B cell (primary cell): ENCODE measurements at regions not wholly inside any gene's neighbourhood (a gene's known extent, or its start where the extent isn't known, plus 50 kb on each side); places are given as distances from the start of the nearest gene placed in this dataset.

Source experiments
- ATAC-seq: fragments of 200-7000 bp; cut with Tn5 transposase; one replicate; pipeline ENCODE4 v1.10.0; 2021; ENCODE audit warnings: low read depth, mild to moderate bottlenecking, moderate number of reproducible peaks, moderate library complexity
- CTCF ChIA-PET: fragments of 350-600 bp; sonication (Branson Sonifier 250); formaldehyde crosslinking; loops from one replicate; lab custom pipeline; 2021; ENCODE audit warnings: antibody characterized with exemption, inconsistent platforms; lab: Charles Lee
- POLR2A ChIA-PET: fragments of 350-600 bp; sonication (Branson Sonifier 250); formaldehyde crosslinking; loops from one replicate; lab custom pipeline; 2021; ENCODE audit warnings: antibody characterized with exemption; lab: Charles Lee
- DNase-seq: peaks from one replicate; pipeline ENCODE4 v3.0.0; 2013
- H2AFZ ChIP-seq: 2 replicates; pipeline ENCODE4 v1.6.1; 2012; ENCODE audit warnings: mild to moderate bottlenecking, low read depth, low read length; ENCODE audit not compliant: insufficient read depth, poor library complexity, severe bottlenecking
- H3K27ac ChIP-seq, 2 donors: 1 replicate in 1 of 2; 2 replicates in 1 of 2; pipeline ENCODE4 v1.5.1; 2012 to 2013; ENCODE audit warnings: low read length in 2 of 2, mild to moderate bottlenecking in 2 of 2, moderate library complexity in 1 of 2
- H3K27me3 ChIP-seq, 4 experiments: fragments of 200-600 bp in 1 of 4; sonication (generic) in 1 of 4; replicated peaks in 1 of 4; 1 replicate in 2 of 4; 2 replicates in 2 of 4; pipeline versions ENCODE4 v1.6.1 to v1.7.0; 2013 to 2016; ENCODE audit warnings: low read length in 3 of 4, mild to moderate bottlenecking in 2 of 4, mixed read lengths in 1 of 4, moderate library complexity in 1 of 4; ENCODE audit not compliant: insufficient read depth in 4 of 4, control insufficient read depth in 3 of 4; ENCODE audit errors: control extremely low read depth in 1 of 4
- H3K36me3 ChIP-seq, 2 experiments: replicated peaks in 1 of 2; 1 replicate in 1 of 2; 2 replicates in 1 of 2; pipeline versions ENCODE4 v1.6.1 to v1.7.1; 2013; ENCODE audit warnings: low read length in 1 of 2; ENCODE audit not compliant: insufficient read depth in 2 of 2, control insufficient read depth in 1 of 2; ENCODE audit errors: control extremely low read depth in 1 of 2, extremely low read depth in 1 of 2
- H3K4me1 ChIP-seq, 2 donors: fragments of 200-600 bp in 1 of 2; sonication (generic) in 1 of 2; 1 replicate in 1 of 2; 2 replicates in 1 of 2; pipeline versions ENCODE4 v1.5.1 to v1.6.1; 2013 to 2017; ENCODE audit warnings: low read length in 2 of 2; ENCODE audit not compliant: control insufficient read depth in 2 of 2, insufficient read depth in 2 of 2
- H3K4me2 ChIP-seq: replicated peaks from 2 replicates; pipeline ENCODE3; 2012; ENCODE audit warnings: mild to moderate bottlenecking, low read depth, low read length; ENCODE audit not compliant: poor library complexity, severe bottlenecking
- H3K4me3 ChIP-seq, 5 experiments: fragments of 200-600 bp in 1 of 5; sonication (generic) in 1 of 5; 1 replicate in 3 of 5; 2 replicates in 2 of 5; pipeline versions ENCODE4 v1.5.1 to v1.7.0; 2011 to 2016; ENCODE audit warnings: low read length in 4 of 5, mild to moderate bottlenecking in 4 of 5, low read depth in 2 of 5, control low read depth in 1 of 5, moderate library complexity in 1 of 5; ENCODE audit not compliant: insufficient read depth in 1 of 5; ENCODE audit errors: control extremely low read depth in 1 of 5, extremely low read depth in 1 of 5
- H3K79me2 ChIP-seq: fragments of 200-600 bp; sonication (generic); one replicate; pipeline ENCODE4 v1.6.0; 2016; ENCODE audit warnings: low read length; ENCODE audit not compliant: control insufficient read depth, insufficient read depth
- H3K9ac ChIP-seq: fragments of 200-600 bp; sonication (generic); 2 replicates; pipeline ENCODE4 v1.6.1; 2017; ENCODE audit warnings: mild to moderate bottlenecking, low read length, moderate library complexity
- H3K9me3 ChIP-seq, 3 donors: one replicate each; pipeline versions ENCODE4 v1.6.1 to v1.7.1; 2013; ENCODE audit warnings: low read length in 2 of 3; ENCODE audit not compliant: control insufficient read depth in 2 of 3, insufficient read depth in 1 of 3; ENCODE audit errors: control extremely low read depth in 1 of 3
- H4K20me1 ChIP-seq: 2 replicates; pipeline ENCODE4 v1.6.0; 2012; ENCODE audit warnings: mild to moderate bottlenecking, low read length; ENCODE audit not compliant: insufficient read depth, control insufficient read depth, poor library complexity, severe bottlenecking
- H3K27ac Mint-ChIP-seq: one replicate; pipeline ENCODE4 v1.8.0; 2021; ENCODE audit warnings: mixed read lengths
- H3K27me3 Mint-ChIP-seq: one replicate; pipeline ENCODE4 v1.8.0; 2021; ENCODE audit warnings: mixed read lengths
- H3K4me1 Mint-ChIP-seq: one replicate; pipeline ENCODE4 v1.8.0; 2021; ENCODE audit warnings: mixed read lengths
- H3K4me3 Mint-ChIP-seq: one replicate; pipeline ENCODE4 v1.8.0; 2021; ENCODE audit warnings: mixed read lengths
- H3K9me3 Mint-ChIP-seq: one replicate; pipeline ENCODE4 v1.8.0; 2022; ENCODE audit warnings: mixed read lengths; ENCODE audit not compliant: insufficient read depth
- EZH2 ChIP-seq: IDR thresholded peaks from 2 replicates; pipeline ENCODE4 v1.6.1; 2012; ENCODE audit warnings: borderline replicate concordance, low read depth, mild to moderate bottlenecking, moderate library complexity, low read length; ENCODE audit not compliant: insufficient read depth, poor library complexity, severe bottlenecking
- WGBS: methylation state at CpG from one replicate; pipeline ENCODE4 v1.1.5; 2013; ENCODE audit warnings: missing lambda C conversion rate; ENCODE audit not compliant: insufficient coverage; 5-methylcytosine and 5-hydroxymethylcytosine counted together
- intact Hi-C: fragments of 100-400 bp; cut with micrococcal nuclease; formaldehyde crosslinking; loops from one replicate; pipeline ENCODE4 v1.10.0; 2022
- TF ChIP-seq, protein P1 (sequence below): fragments of 200-600 bp; IDR thresholded peaks from one replicate; pipeline ENCODE4 v1.8.0; 2022; ENCODE audit warnings: antibody characterized with exemption, mild to moderate bottlenecking

DNA sequence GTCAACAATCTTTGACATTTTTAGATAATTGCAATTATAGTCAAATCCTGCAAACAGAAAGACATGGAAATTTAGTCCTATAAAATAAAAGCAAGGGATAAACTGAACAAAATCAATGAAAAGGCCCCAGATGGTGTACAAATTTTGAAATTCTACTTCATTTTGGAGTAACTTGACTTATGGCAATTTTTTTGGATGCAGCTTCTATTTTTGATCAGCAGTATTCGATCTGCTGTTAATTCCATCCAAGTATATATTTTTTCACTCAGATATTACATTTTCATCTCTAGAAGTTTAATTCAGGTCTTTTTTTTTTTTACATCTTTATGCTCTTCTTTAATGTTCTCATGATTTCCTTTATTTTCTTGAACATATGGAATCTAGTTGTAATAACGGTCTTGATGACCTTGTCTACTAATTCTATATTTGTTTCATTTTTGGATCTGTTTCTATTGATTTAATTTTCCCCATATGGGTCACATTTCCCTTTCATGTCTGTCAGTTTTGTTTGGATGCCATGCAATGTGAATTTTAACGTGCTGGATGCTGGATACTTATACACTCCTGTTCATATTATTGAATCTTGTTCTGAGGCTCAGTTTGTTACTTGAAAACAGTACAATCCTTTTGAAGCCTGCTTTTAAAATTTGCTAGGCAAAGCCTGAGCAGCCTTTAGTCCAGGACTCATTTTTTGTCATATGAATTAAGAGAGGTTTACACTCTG is 164.3 kb upstream of the FAM3C start:
- no peak overlapping the region for H3K4me3 Mint-ChIP-seq
- peaks cover 7% of the 10 kb centered on the region for H3K27me3 Mint-ChIP-seq
- no peaks in the 10 kb centered on the region for H3K9me3 ChIP-seq
- TF ChIP-seq, protein P1, sequence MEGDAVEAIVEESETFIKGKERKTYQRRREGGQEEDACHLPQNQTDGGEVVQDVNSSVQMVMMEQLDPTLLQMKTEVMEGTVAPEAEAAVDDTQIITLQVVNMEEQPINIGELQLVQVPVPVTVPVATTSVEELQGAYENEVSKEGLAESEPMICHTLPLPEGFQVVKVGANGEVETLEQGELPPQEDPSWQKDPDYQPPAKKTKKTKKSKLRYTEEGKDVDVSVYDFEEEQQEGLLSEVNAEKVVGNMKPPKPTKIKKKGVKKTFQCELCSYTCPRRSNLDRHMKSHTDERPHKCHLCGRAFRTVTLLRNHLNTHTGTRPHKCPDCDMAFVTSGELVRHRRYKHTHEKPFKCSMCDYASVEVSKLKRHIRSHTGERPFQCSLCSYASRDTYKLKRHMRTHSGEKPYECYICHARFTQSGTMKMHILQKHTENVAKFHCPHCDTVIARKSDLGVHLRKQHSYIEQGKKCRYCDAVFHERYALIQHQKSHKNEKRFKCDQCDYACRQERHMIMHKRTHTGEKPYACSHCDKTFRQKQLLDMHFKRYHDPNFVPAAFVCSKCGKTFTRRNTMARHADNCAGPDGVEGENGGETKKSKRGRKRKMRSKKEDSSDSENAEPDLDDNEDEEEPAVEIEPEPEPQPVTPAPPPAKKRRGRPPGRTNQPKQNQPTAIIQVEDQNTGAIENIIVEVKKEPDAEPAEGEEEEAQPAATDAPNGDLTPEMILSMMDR = no peak
- TF ChIP-seq EZH2 = no peak
- WGBS = no CpG with 5 or more reads among the region's 3 CpGs
- no peaks in the 10 kb centered on the region for H3K79me2 ChIP-seq
- intact Hi-C loops = no loop called here
- H3K4me3 ChIP-seq = no peak overlapping the region
- H3K36me3 ChIP-seq = no peaks in the 10 kb centered on the region
- DNase-seq (no peak), ATAC-seq (no peak)
- ChIA-PET CTCF (no interaction called here), POLR2A (no interaction called here)
- H3K27ac Mint-ChIP-seq = no peak overlapping the region
- no peaks in the 10 kb centered on the region for H3K4me1 Mint-ChIP-seq
- H3K27ac ChIP-seq = no peak overlapping the region
- H2AFZ ChIP-seq = no peak overlapping the region
- no peaks in the 10 kb centered on the region for H3K9me3 Mint-ChIP-seq
- H4K20me1 ChIP-seq = no peaks in the 10 kb centered on the region
- no peaks in the 10 kb centered on the region for H3K27me3 ChIP-seq
- H3K4me1 ChIP-seq = no peaks in the 10 kb centered on the region
- no peak overlapping the region for H3K4me2 ChIP-seq
- H3K9ac ChIP-seq = no peak overlapping the region

- no peak overlapping the region for H3K4me3 Mint-ChIP-seq
- Histone ChIP-seq H3K9ac (no peak overlapping the region), H3K4me3 (no peak overlapping the region), H3K79me2 (no peaks in the 10 kb centered on the region), H3K9me3 (no peaks in the 10 kb centered on the region), H2AFZ (no peak overlapping the region), H3K36me3 (no peaks in the 10 kb centered on the region), H4K20me1 (no peaks in the 10 kb centered on the region), H3K4me2 (no peak overlapping the region), H3K4me1 (no peaks in the 10 kb centered on the region), H3K27ac (no peak overlapping the region), H3K27me3 (no peaks in the 10 kb centered on the region)
- TF ChIP-seq, protein P1 = no peak
- DNase-seq (no peak), ATAC-seq (no peak)
- WGBS = 57% methylated on average over 2 of the region's 2 CpGs
- H3K9me3 Mint-ChIP-seq = no peaks in the 10 kb centered on the region
- no peaks in the 10 kb centered on the region for H3K4me1 Mint-ChIP-seq
- intact Hi-C loops = no loop called here
- POLR2A ChIA-PET = no interaction called here
- CTCF ChIA-PET = interaction anchor here (1.0 to 2.2 kb wide), 4 partner anchors 10 to 192 kb away, joined by 3 to 5 read pairs (median 3); no protein-coding TSS in a partner anchor
- peaks cover 10% of the 10 kb centered on the region for H3K27me3 Mint-ChIP-seq
- no peak overlapping the region for H3K27ac Mint-ChIP-seq
Observed at GRCh38 chr7:121558288-121558687, 162.2 kb upstream of the FAM3C start.
